ENCODE measurements at regions not wholly inside any gene's neighbourhood (a gene's known extent, or its start where the extent isn't known, plus 50 kb on each side); places are given as distances from the start of the nearest gene placed in this dataset.

DNA sequence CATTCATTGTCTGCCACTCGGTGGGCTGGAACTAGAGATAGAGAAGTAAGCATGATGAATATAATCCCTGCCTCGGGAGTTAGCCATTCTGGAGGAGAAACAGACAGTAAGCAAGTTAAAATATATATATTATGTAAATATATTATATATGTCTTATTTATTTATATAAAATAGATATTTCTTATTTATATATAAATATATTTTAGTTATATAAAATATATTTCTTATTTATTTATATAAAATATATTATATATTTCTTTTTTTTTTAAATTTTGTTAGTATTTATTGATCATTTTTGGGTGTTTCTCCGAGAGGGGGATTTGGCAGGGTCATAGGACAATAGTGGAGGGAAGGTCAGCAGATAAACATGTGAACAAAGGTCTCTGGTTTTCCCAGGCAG is 78.1 kb upstream of the TBX5 start:
- TF ChIP-seq EZH2 (IDR thresholded peaks at IDR 0.05) (no peak), POLR2AphosphoS5 (IDR thresholded peaks at IDR 0.05; ENCODE audit: borderline replicate concordance, low read depth, low read length) (no peak)
